ENCODE measurements at regions not wholly inside any gene's neighbourhood (a gene's known extent, or its start where the extent isn't known, plus 50 kb on each side); places are given as distances from the start of the nearest gene placed in this dataset.
"Not testable (repeated sequence)": the region's sequence is repeated elsewhere in the genome, so short reads cannot be mapped to it uniquely, and the experiment has no call there.

DNA sequence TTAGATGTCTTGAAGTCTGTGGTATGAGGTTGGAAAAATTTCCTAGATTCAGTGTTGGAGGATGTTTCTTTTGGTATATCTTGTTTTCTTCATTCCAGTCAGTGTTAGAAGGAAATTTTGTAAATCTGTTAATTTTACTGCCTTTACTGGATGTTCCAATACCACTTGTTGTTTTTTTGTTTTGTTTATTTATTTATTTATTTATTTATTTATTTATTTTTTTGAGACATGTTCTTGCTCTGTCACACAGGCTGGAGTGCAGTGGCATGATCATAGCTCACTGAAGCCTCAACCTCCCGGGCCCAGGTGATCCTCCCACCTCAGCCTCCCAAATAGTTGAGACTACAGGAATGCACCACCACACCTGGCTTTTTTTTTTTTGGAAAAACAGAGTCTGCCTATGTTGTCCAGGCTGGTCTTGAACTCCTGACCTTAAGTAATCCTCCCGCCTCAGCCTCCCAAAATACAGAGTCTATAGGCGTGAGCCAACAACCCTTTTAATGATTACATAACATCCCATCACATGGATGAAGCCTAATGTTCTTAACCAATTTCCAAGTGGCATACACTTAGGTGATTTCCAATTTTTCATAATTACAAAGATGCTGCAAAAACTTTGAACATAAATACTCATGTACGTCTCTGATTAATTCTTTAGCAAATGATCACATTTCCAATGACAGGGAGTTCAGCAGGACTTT lies 52.8 kb upstream of the WAC start:
- no peak for DNase-seq
- intact Hi-C loops (cut with DNase I): no loop called here

- intact Hi-C loops (cut with DNase I): no loop called here
- peak in 2 of 10 donors; percentile 10 to 38 for DNase-seq
Measured at GRCh38 chr10:28480628-28480965, 52.3 kb upstream of the WAC start.

DNA sequence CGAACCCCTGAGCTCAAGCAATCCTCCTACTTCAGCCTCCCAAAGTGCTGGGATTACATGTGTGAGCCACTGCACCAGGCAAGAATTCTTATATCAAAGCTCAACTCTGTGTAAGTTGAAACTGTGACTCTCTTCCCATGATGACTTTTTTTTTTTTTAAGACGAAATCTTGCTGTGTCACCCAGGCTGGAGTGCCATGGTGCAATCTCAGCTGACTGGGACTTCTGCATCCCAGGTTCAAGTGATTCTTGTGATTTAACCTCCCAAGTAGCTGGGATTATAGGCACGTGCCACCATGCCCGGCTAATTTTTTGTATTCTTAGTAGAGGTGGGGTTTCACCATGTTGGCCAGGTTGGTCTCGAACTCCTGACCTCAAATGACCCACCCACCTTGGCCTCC lies 51.6 kb upstream of the WAC start:
- intact Hi-C loops (cut with DNase I); DNase-seq: not testable (repeated sequence)

GRCh38 chr10:28481968-28482367 lies 51.0 kb upstream of the WAC start:
- intact Hi-C loops (cut with DNase I): no loop called here
- no peak for DNase-seq

Data from posterior cingulate gyrus (tissue), 11 donors.